Upper lobe of right lung (tissue), 1 donor: ENCODE measurements at regions not wholly inside any gene's neighbourhood (a gene's known extent, or its start where the extent isn't known, plus 50 kb on each side); places are given as distances from the start of the nearest gene placed in this dataset.

Experiments used
- ATAC-seq: fragments of 200-7000 bp; cut with Tn5 transposase; one replicate; pipeline ENCODE4 v1.9.1; 2020; ENCODE audit warnings: mild to moderate bottlenecking, moderate library complexity
- DNase-seq: peaks from one replicate; pipeline ENCODE4 v3.0.0-alpha.2; 2020
- H3K27ac ChIP-seq: fragments of 200-600 bp; one replicate; pipeline ENCODE4 v1.8.0; 2022
- H3K27me3 ChIP-seq: fragments of 200-600 bp; one replicate; pipeline ENCODE4 v1.8.0; 2022; ENCODE audit warnings: mild to moderate bottlenecking
- H3K36me3 ChIP-seq: fragments of 200-600 bp; one replicate; pipeline ENCODE4 v1.8.0; 2022
- H3K4me1 ChIP-seq: fragments of 200-600 bp; one replicate; pipeline ENCODE4 v1.8.0; 2022
- H3K4me3 ChIP-seq: fragments of 200-600 bp; one replicate; pipeline ENCODE4 v1.8.0; 2022; ENCODE audit warnings: mild to moderate bottlenecking
- H3K9me3 ChIP-seq: fragments of 200-600 bp; one replicate; pipeline ENCODE4 v1.8.0; 2022
- CTCF ChIP-seq: fragments of 200-600 bp; IDR thresholded peaks from one replicate; pipeline ENCODE4 v1.8.0; 2022; ENCODE audit warnings: antibody characterized with exemption
- intact Hi-C: fragments of 100-400 bp; cut with DNase I; formaldehyde crosslinking; loops from one replicate; pipeline ENCODE4 v1.11.0; 2022
- donor health status: DM: no; HTN: yes; CAD: no; lungs with severe emphysema.

DNA sequence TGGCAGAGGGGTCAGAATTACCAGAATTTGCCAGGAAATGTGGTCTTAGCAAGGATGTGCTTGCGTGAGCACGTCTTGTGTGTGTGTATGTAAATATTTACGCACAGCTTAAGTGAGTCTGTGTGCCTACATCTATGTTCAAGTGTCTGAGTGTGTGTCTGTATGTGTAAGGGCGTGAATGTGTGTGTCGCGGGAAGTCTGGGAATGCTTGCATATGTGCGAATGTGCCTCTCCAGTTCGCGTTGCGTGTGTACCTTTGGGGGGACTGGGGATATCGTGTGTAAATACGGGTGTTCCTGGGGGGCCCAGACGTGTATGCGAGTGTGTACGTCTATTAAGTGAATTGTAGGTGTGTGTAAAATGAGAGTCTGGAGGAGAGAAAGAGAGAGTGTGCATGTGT lies 68.6 kb upstream of the POU3F1 start:
- Histone ChIP-seq H3K4me3 (no peak overlapping the region), H3K9me3 (no peaks in the 10 kb centered on the region), H3K27ac (no peak overlapping the region), H3K36me3 (no peaks in the 10 kb centered on the region), H3K27me3 (no peaks in the 10 kb centered on the region), H3K4me1 (peaks cover 5% of the 10 kb centered on the region)
- DNase-seq (no peak), ATAC-seq (no peak)
- TF ChIP-seq CTCF: no peak
- intact Hi-C loops: no loop called here

GRCh38 chr1:38114241-38115026 lies 67.8 kb upstream of the POU3F1 start:
- DNase-seq: no peak
- no peak overlapping the region for H3K27ac ChIP-seq

GRCh38 chr1:38113159-38113666 lies 66.6 kb upstream of the POU3F1 start:
- no peak for TF ChIP-seq CTCF
- ATAC-seq (no peak), DNase-seq (no peak)
- H3K9me3 ChIP-seq: no peaks in the 10 kb centered on the region
- no peaks in the 10 kb centered on the region for H3K27me3 ChIP-seq
- no peaks in the 10 kb centered on the region for H3K36me3 ChIP-seq
- intact Hi-C loops: no loop called here
- no peak overlapping the region for H3K27ac ChIP-seq
- H3K4me3 ChIP-seq: no peak overlapping the region
- peaks cover 5% of the 10 kb centered on the region for H3K4me1 ChIP-seq

More at GRCh38 chr1:38114241-38115026, 67.8 kb upstream of the POU3F1 start:
- ATAC-seq: no peak
- intact Hi-C loops: no loop called here
- Histone ChIP-seq H3K4me1 (peaks cover 5% of the 10 kb centered on the region), H3K36me3 (no peaks in the 10 kb centered on the region), H3K9me3 (no peaks in the 10 kb centered on the region), H3K4me3 (no peak overlapping the region), H3K27me3 (no peaks in the 10 kb centered on the region)
- TF ChIP-seq CTCF: no peak

DNA sequence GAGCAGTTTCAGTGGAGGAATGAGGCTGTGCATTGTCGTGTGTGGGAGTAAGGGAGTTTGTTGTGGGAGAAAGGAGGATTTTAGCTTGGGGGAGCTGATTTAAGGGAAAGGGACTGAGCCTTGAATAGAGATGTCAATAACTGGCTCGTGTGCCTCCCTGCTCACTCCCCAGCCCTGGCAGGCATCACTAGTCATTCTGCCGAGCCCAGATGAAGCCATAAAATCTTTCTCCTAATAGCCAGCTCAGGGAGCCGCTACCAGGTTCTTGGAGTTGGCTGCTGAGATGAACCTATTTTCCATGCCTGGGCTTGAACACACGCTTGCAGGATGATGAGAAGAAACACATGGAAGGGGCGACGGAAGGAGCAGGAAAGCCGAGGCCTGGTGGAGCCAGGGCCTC lies 65.0 kb upstream of the POU3F1 start:
- ATAC-seq (no peak), DNase-seq (no peak)
- Histone ChIP-seq H3K4me1 (peaks cover 5% of the 10 kb centered on the region), H3K9me3 (no peaks in the 10 kb centered on the region), H3K36me3 (no peaks in the 10 kb centered on the region), H3K27me3 (no peaks in the 10 kb centered on the region), H3K4me3 (no peak overlapping the region), H3K27ac (no peak overlapping the region)
- no peak for TF ChIP-seq CTCF
- intact Hi-C loops: no loop called here

DNA sequence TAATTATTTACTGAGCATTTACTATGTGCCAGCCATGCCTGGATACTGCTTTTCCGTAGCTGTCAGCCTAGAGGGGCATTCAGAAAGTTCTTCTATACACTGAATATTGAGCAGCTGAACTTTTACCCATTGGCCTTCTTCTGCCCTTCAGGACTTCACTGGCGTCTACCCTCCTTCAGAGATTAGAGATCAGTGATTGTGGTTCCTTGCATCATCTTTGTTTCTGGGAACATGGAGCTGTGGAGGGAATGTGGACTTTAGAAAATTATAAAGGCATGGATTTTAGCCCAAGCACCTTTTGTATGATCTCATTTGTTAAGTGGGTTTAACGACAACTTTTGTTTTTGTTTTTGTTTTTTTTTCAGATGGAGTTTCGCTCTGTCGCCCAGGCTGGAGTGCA lies 58.7 kb upstream of the POU3F1 start:
- DNase-seq (no peak), ATAC-seq (no peak)
- no peak for TF ChIP-seq CTCF

More for the DNA sequence above, 58.7 kb upstream of the POU3F1 start:
- H3K27ac ChIP-seq: no peak overlapping the region
- intact Hi-C loops: no loop called here
- no peaks in the 10 kb centered on the region for H3K9me3 ChIP-seq
- H3K4me3 ChIP-seq: no peak overlapping the region
- H3K36me3 ChIP-seq: no peaks in the 10 kb centered on the region
- H3K4me1 ChIP-seq: no peaks in the 10 kb centered on the region
- H3K27me3 ChIP-seq: no peaks in the 10 kb centered on the region
